Neural crest cell (in vitro differentiated cells): ENCODE measurements at regions not wholly inside any gene's neighbourhood (a gene's known extent, or its start where the extent isn't known, plus 50 kb on each side); places are given as distances from the start of the nearest gene placed in this dataset.
A peak's percentile ranks its signal among the peaks of the same experiment; 100 is the strongest.

Experiments
- DNase-seq: peaks from one replicate; pipeline ENCODE4 v3.0.0; 2021; ENCODE audit warnings: low read depth, mixed read lengths, low spot score
- H3K27ac Mint-ChIP-seq: one replicate; pipeline ENCODE4 v1.8.0; 2021; ENCODE audit warnings: mild to moderate bottlenecking, mixed read lengths; ENCODE audit not compliant: unreplicated experiment
- H3K27me3 Mint-ChIP-seq: 2 replicates; pipeline ENCODE4 v1.8.0; 2021; ENCODE audit warnings: low read depth, mild to moderate bottlenecking, mixed read lengths
- H3K36me3 Mint-ChIP-seq: 2 replicates; pipeline ENCODE4 v1.8.0; 2021; ENCODE audit warnings: low read depth, mild to moderate bottlenecking, mixed read lengths
- H3K4me1 Mint-ChIP-seq: 2 replicates; pipeline ENCODE4 v1.8.0; 2021; ENCODE audit warnings: mixed read lengths
- H3K4me3 Mint-ChIP-seq: one replicate; pipeline ENCODE4 v1.8.0; 2021; ENCODE audit warnings: mild to moderate bottlenecking, mixed read lengths
- H3K9me3 Mint-ChIP-seq: 2 replicates; pipeline ENCODE4 v1.8.0; 2021; ENCODE audit warnings: mixed read lengths
- CTCF ChIP-seq: fragments of 200-600 bp; sonication (generic); conservative IDR thresholded peaks from 2 replicates; pipeline ENCODE4 v1.5.0; 2021; ENCODE audit warnings: antibody characterized with exemption, mild to moderate bottlenecking

GRCh38 chr18:55047546-55047945, 88.3 kb upstream of the CCDC68 start:
- DNase-seq = no peak
- Mint-ChIP-seq H3K4me1 (no peaks in the 10 kb centered on the region), H3K9me3 (peaks cover 2% of the 10 kb centered on the region), H3K36me3 (no peaks in the 10 kb centered on the region), H3K27ac (peak overlapping the region; percentile 80), H3K27me3 (no peaks in the 10 kb centered on the region), H3K4me3 (no peak overlapping the region)
- TF ChIP-seq CTCF = no peak

GRCh38 chr18:55041366-55041765, 82.1 kb upstream of the CCDC68 start:
- no peak for DNase-seq
- Mint-ChIP-seq H3K27ac (no peak overlapping the region), H3K36me3 (no peaks in the 10 kb centered on the region), H3K9me3 (peaks cover 2% of the 10 kb centered on the region), H3K4me3 (no peak overlapping the region), H3K4me1 (no peaks in the 10 kb centered on the region), H3K27me3 (no peaks in the 10 kb centered on the region)
- no peak for TF ChIP-seq CTCF

- no peak for TF ChIP-seq CTCF
- no peak for DNase-seq
- Mint-ChIP-seq H3K27me3 (no peaks in the 10 kb centered on the region), H3K4me3 (no peak overlapping the region), H3K27ac (no peak overlapping the region), H3K4me1 (no peaks in the 10 kb centered on the region), H3K9me3 (peaks cover 2% of the 10 kb centered on the region), H3K36me3 (no peaks in the 10 kb centered on the region)
Measured at GRCh38 chr18:55038162-55038561, 78.9 kb upstream of the CCDC68 start.

- no peak for TF ChIP-seq CTCF
- Mint-ChIP-seq H3K4me1 (no peaks in the 10 kb centered on the region), H3K9me3 (peaks cover 2% of the 10 kb centered on the region), H3K36me3 (no peaks in the 10 kb centered on the region), H3K4me3 (no peak overlapping the region), H3K27ac (no peak overlapping the region), H3K27me3 (no peaks in the 10 kb centered on the region)
- DNase-seq = no peak
Measured at GRCh38 chr18:55034742-55035141, 75.5 kb upstream of the CCDC68 start.

- Mint-ChIP-seq H3K36me3 (no peaks in the 10 kb centered on the region), H3K9me3 (peaks cover 2% of the 10 kb centered on the region), H3K27ac (no peak overlapping the region), H3K4me3 (no peak overlapping the region), H3K4me1 (no peaks in the 10 kb centered on the region), H3K27me3 (no peaks in the 10 kb centered on the region)
- DNase-seq = no peak
- TF ChIP-seq CTCF = no peak
Measured at GRCh38 chr18:55031979-55032378, 72.7 kb upstream of the CCDC68 start.

- Mint-ChIP-seq H3K27me3 (no peaks in the 10 kb centered on the region), H3K27ac (no peak overlapping the region), H3K4me1 (no peaks in the 10 kb centered on the region), H3K36me3 (no peaks in the 10 kb centered on the region), H3K9me3 (peaks cover 2% of the 10 kb centered on the region), H3K4me3 (no peak overlapping the region)
- no peak for TF ChIP-seq CTCF
- no peak for DNase-seq
Measured at GRCh38 chr18:55031576-55031975, 72.3 kb upstream of the CCDC68 start.
